ENCODE measurements at regions not wholly inside any gene's neighbourhood (a gene's known extent, or its start where the extent isn't known, plus 50 kb on each side); places are given as distances from the start of the nearest gene placed in this dataset.

- CTCF ChIA-PET, result no interaction called here
Measured at GRCh38 chr4:26806331-26806730, 54.3 kb upstream of the STIM2 start.

GRCh38 chr4:26807330-26807729 is 53.3 kb upstream of the STIM2 start:
- Mint-ChIP-seq H3K27ac (no peak overlapping the region), H3K4me3 (no peak overlapping the region), H3K4me1 (ENCODE audit: low read depth) (peaks cover 8% of the 10 kb centered on the region), H3K9me3 (ENCODE audit: insufficient read depth) (no peaks in the 10 kb centered on the region), H3K36me3 (ENCODE audit: low read depth) (peaks cover 2% of the 10 kb centered on the region), H3K27me3 (ENCODE audit: low read depth) (no peaks in the 10 kb centered on the region)
- ChIA-PET POLR2A (interaction anchor here (0.7 to 1.0 kb wide), 2 partner anchors 22 to 66 kb away, joined by 3 read pairs; no protein-coding TSS in a partner anchor), CTCF (no interaction called here)
- ATAC-seq (no peak), DNase-seq (no peak)

More at GRCh38 chr4:26806331-26806730, 54.3 kb upstream of the STIM2 start:
- H3K4me1 Mint-ChIP-seq (ENCODE audit: low read depth), result no peaks in the 10 kb centered on the region
- no peaks in the 10 kb centered on the region for H3K36me3 Mint-ChIP-seq (ENCODE audit: low read depth)
- H3K9me3 Mint-ChIP-seq (ENCODE audit: insufficient read depth), result no peaks in the 10 kb centered on the region
- H3K27me3 Mint-ChIP-seq (ENCODE audit: low read depth), result no peaks in the 10 kb centered on the region
- ATAC-seq, result no peak
- DNase-seq, result no peak
- no peak overlapping the region for H3K27ac Mint-ChIP-seq
- POLR2A ChIA-PET, result no interaction called here
- no peak overlapping the region for H3K4me3 Mint-ChIP-seq

DNA sequence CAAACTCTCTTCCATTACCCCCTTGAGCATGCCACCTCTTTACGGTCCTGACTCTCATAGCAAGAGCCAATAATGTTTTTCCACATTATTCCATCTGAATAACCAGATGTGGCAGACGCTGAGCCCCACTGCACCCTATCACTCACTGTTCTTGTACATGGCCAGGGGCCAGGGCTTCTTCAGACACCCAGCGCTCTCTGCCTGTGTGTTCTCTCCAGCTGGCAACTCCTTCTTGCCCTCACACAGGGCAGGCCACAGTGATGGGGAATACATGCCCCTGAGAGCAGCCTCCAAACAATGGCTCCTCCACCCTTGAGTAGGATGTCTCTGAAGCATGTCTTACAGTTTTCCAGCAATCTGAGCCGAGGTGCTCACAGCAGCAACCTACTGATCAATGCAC is 50.8 kb upstream of the STIM2 start:
- Mint-ChIP-seq H3K4me1 (ENCODE audit: low read depth) (peaks cover 9% of the 10 kb centered on the region), H3K27ac (no peak overlapping the region), H3K27me3 (ENCODE audit: low read depth) (no peaks in the 10 kb centered on the region), H3K9me3 (ENCODE audit: insufficient read depth) (no peaks in the 10 kb centered on the region), H3K36me3 (ENCODE audit: low read depth) (peaks cover 2% of the 10 kb centered on the region), H3K4me3 (no peak overlapping the region)
- DNase-seq (no peak), ATAC-seq (no peak)
- CTCF ChIA-PET, result no interaction called here
- POLR2A ChIA-PET, result no interaction called here

All from activated CD8-positive, alpha-beta T cell treated with anti-CD3 and anti-CD28 coated beads, Interleukin-2, amount 10 ng/mL, durations not matched to agents 7 days and 5 days (primary cell).